Mesenchymal stem cell (in vitro differentiated cells and primary cell): ENCODE measurements at regions not wholly inside any gene's neighbourhood (a gene's known extent, or its start where the extent isn't known, plus 50 kb on each side); places are given as distances from the start of the nearest gene placed in this dataset.

Experiments
- DNase-seq: peaks from one replicate; pipeline ENCODE4 v3.0.0-alpha.2; 2013
- H2AFZ ChIP-seq: one replicate; pipeline ENCODE4 v1.6.1; 2013; ENCODE audit warnings: low read depth, mild to moderate bottlenecking, control low read depth, inconsistent platforms, low read length, moderate library complexity
- H2AK5ac ChIP-seq: 2 replicates; pipeline ENCODE4 v1.6.1; 2013; ENCODE audit warnings: low read length, moderate library complexity, mild to moderate bottlenecking, inconsistent platforms; ENCODE audit not compliant: severe bottlenecking
- H2BK120ac ChIP-seq: one replicate; pipeline ENCODE4 v1.6.1; 2013; ENCODE audit warnings: low read depth, mild to moderate bottlenecking, inconsistent platforms, low read length, moderate library complexity
- H2BK12ac ChIP-seq, 2 experiments: one replicate each; pipeline ENCODE4 v1.6.1; 2013; ENCODE audit warnings: inconsistent platforms in 2 of 2, low read length in 2 of 2, mild to moderate bottlenecking in 2 of 2, moderate library complexity in 2 of 2, control low read depth in 1 of 2
- H2BK15ac ChIP-seq: one replicate; pipeline ENCODE4 v1.6.1; 2013; ENCODE audit warnings: mild to moderate bottlenecking, low read depth, inconsistent platforms; ENCODE audit not compliant: poor library complexity, severe bottlenecking
- H2BK5ac ChIP-seq: 2 replicates; pipeline ENCODE4 v1.6.1; 2013; ENCODE audit warnings: low read depth, mild to moderate bottlenecking, low read length, control low read depth, inconsistent platforms; ENCODE audit not compliant: poor library complexity, severe bottlenecking
- H3K14ac ChIP-seq, 2 experiments: one replicate each; pipeline ENCODE4 v1.6.1; 2013; ENCODE audit warnings: inconsistent platforms in 2 of 2, low read length in 2 of 2, control low read depth in 1 of 2, mild to moderate bottlenecking in 1 of 2, moderate library complexity in 1 of 2
- H3K18ac ChIP-seq, 2 experiments: one replicate each; pipeline ENCODE4 v1.6.1; 2013; ENCODE audit warnings: inconsistent platforms in 2 of 2, low read length in 2 of 2, control low read depth in 1 of 2, low read depth in 1 of 2, mild to moderate bottlenecking in 1 of 2
- H3K23ac ChIP-seq, 2 experiments: one replicate each; pipeline ENCODE4 v1.6.1; 2013; ENCODE audit warnings: inconsistent platforms in 2 of 2, low read length in 2 of 2, mild to moderate bottlenecking in 2 of 2, moderate library complexity in 2 of 2, control low read depth in 1 of 2
- H3K27ac ChIP-seq: 2 replicates; pipeline ENCODE4 v1.5.1; 2013; ENCODE audit warnings: mild to moderate bottlenecking, moderate library complexity, low read length, control low read depth, inconsistent platforms; ENCODE audit not compliant: poor library complexity, severe bottlenecking
- H3K27me3 ChIP-seq, 2 experiments: 2 replicates each; pipeline versions ENCODE4 v1.6.1 to v1.7.0; 2013; ENCODE audit warnings: low read length in 2 of 2, mild to moderate bottlenecking in 2 of 2, moderate library complexity in 2 of 2, control low read depth in 1 of 2, inconsistent platforms in 1 of 2; ENCODE audit not compliant: control insufficient read depth in 1 of 2, insufficient read depth in 1 of 2
- H3K36me3 ChIP-seq, 2 experiments: 2 replicates each; pipeline versions ENCODE4 v1.6.1 to v1.7.0; 2013; ENCODE audit warnings: low read length in 2 of 2, control low read depth in 1 of 2, inconsistent platforms in 1 of 2, low read depth in 1 of 2, mild to moderate bottlenecking in 1 of 2; ENCODE audit not compliant: insufficient read depth in 2 of 2, control insufficient read depth in 1 of 2
- H3K4ac ChIP-seq, 2 experiments: one replicate each; pipeline ENCODE4 v1.6.1; 2013; ENCODE audit warnings: inconsistent platforms in 2 of 2, low read length in 2 of 2, mild to moderate bottlenecking in 2 of 2, moderate library complexity in 2 of 2, control low read depth in 1 of 2, low read depth in 1 of 2
- H3K4me1 ChIP-seq: 2 replicates; pipeline ENCODE4 v1.6.1; 2013; ENCODE audit warnings: low read depth, low read length, control low read depth; ENCODE audit not compliant: control insufficient read depth, insufficient read depth
- H3K4me2 ChIP-seq: 2 replicates; pipeline ENCODE4 v1.6.1; 2013; ENCODE audit warnings: low read length, mild to moderate bottlenecking, inconsistent platforms; ENCODE audit not compliant: poor library complexity, severe bottlenecking
- H3K4me3 ChIP-seq, 2 experiments: 2 replicates each; pipeline versions ENCODE4 v1.5.1 to v1.7.0; 2013; ENCODE audit warnings: low read length in 2 of 2, mild to moderate bottlenecking in 2 of 2, control low read depth in 1 of 2, low read depth in 1 of 2; ENCODE audit not compliant: insufficient read depth in 1 of 2
- H3K79me1 ChIP-seq: replicated peaks from 2 replicates; pipeline ENCODE4 v1.6.1; 2013; ENCODE audit warnings: mild to moderate bottlenecking, control low read depth, low read length, inconsistent platforms; ENCODE audit not compliant: poor library complexity, severe bottlenecking
- H3K9ac ChIP-seq: 2 replicates; pipeline ENCODE4 v1.7.0; 2013; ENCODE audit warnings: mild to moderate bottlenecking, low read length, moderate library complexity
- H3K9me3 ChIP-seq: 2 replicates; pipeline ENCODE4 v1.7.0; 2013; ENCODE audit warnings: mild to moderate bottlenecking, low read length; ENCODE audit not compliant: control insufficient read depth
- H4K8ac ChIP-seq: one replicate; pipeline ENCODE4 v1.6.1; 2013; ENCODE audit warnings: inconsistent platforms, mild to moderate bottlenecking, low read length, moderate library complexity
- H4K91ac ChIP-seq: one replicate; pipeline ENCODE4 v1.6.1; 2013; ENCODE audit warnings: mild to moderate bottlenecking, low read length, inconsistent platforms
- WGBS: methylation state at CpG from one replicate; pipeline ENCODE4 v1.1.7; 2013; ENCODE audit warnings: mixed read lengths; 5-methylcytosine and 5-hydroxymethylcytosine counted together

DNA sequence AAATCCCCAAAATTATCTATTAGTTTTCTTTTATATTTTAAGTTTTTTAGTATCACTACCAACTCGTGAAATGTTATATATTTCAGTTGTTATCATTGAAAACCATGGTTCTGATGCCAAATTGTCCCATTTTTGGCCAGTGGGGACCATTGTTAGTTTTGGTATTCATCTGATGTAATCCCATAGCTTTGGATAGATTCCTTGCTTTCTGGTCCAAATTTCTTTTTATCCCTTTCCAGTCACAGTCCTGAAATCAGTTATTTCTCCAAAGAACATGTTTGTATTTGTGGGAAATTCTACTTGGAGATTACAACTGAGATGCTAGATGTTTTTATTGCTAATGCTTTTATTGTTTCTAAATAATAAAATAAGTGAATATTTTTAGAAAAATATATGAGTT, 976.8 kb upstream of the CRIM1 start:
- Histone ChIP-seq H2BK120ac (no peak overlapping the region), H2BK12ac (no peak overlapping the region), H3K27me3 (no peaks in the 10 kb centered on the region), H3K4ac (no peak overlapping the region), H4K8ac (no peak overlapping the region), H3K18ac (no peak overlapping the region), H3K27ac (no peak overlapping the region), H4K91ac (no peak overlapping the region), H2BK15ac (no peak overlapping the region), H3K9ac (no peak overlapping the region), H3K4me3 (no peak overlapping the region), H3K79me1 (no peaks in the 10 kb centered on the region), H3K23ac (no peak overlapping the region), H3K14ac (no peak overlapping the region), H2AK5ac (no peak overlapping the region), H3K4me1 (no peaks in the 10 kb centered on the region), H3K9me3 (peaks cover 3% of the 10 kb centered on the region), H3K4me2 (no peak overlapping the region), H3K36me3 (no peaks in the 10 kb centered on the region), H2AFZ (no peak overlapping the region), H2BK5ac (no peak overlapping the region)
- no peak for DNase-seq
- WGBS: no CpG with 5 or more reads among the region's 1 CpG

DNA sequence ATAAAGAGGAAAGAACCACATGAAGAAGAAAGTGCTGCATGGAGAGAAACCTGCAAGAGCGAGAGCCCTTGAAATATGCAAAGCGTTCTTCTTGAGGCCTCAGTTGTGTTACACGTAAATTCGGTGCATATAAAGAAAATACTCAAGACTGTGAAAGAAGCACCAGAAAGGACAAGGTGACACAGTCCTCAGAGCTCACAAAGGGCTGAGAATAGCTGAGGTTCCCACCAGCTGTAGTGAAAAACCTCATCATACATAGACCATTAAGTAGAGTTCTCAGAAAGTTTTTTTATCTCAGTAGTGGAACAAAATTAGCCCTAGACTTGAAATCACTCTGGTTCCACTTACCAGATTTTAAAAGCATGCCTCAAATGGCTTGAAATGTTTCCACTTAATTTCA, 980.7 kb upstream of the CRIM1 start:
- Histone ChIP-seq H2AFZ (no peak overlapping the region), H2BK5ac (no peak overlapping the region), H2BK15ac (no peak overlapping the region), H3K4ac (no peak overlapping the region), H3K14ac (no peak overlapping the region), H3K27me3 (no peaks in the 10 kb centered on the region), H2AK5ac (no peak overlapping the region), H3K9me3 (peaks cover 3% of the 10 kb centered on the region), H3K36me3 (no peaks in the 10 kb centered on the region), H2BK120ac (no peak overlapping the region), H4K8ac (no peak overlapping the region), H3K4me2 (no peak overlapping the region), H3K9ac (no peak overlapping the region), H2BK12ac (no peak overlapping the region), H3K4me3 (no peak overlapping the region), H3K18ac (no peak overlapping the region), H3K79me1 (no peaks in the 10 kb centered on the region), H3K27ac (no peak overlapping the region), H4K91ac (no peak overlapping the region), H3K4me1 (no peaks in the 10 kb centered on the region), H3K23ac (no peak overlapping the region)
- no peak for DNase-seq
- 95% methylated on average over 4 of the region's 4 CpGs for WGBS

GRCh38 chr2:35365859-35366258, 989.7 kb upstream of the CRIM1 start:
- H2BK15ac ChIP-seq: no peak overlapping the region
- H3K9me3 ChIP-seq: no peaks in the 10 kb centered on the region
- H3K27me3 ChIP-seq: no peaks in the 10 kb centered on the region
- H2BK5ac ChIP-seq: no peak overlapping the region
- no peaks in the 10 kb centered on the region for H3K36me3 ChIP-seq
- no peak overlapping the region for H3K27ac ChIP-seq
- no peak overlapping the region for H3K9ac ChIP-seq
- H3K4me3 ChIP-seq: no peak overlapping the region
- no peaks in the 10 kb centered on the region for H3K4me1 ChIP-seq
- H2AK5ac ChIP-seq: no peak overlapping the region
- no peak overlapping the region for H2BK120ac ChIP-seq
- H3K79me1 ChIP-seq: no peaks in the 10 kb centered on the region
- no peak overlapping the region for H3K4me2 ChIP-seq
- H3K23ac ChIP-seq: no peak overlapping the region
- no peak overlapping the region for H2AFZ ChIP-seq
- WGBS: 45% methylated on average over 2 of the region's 2 CpGs
- H4K8ac ChIP-seq: no peak overlapping the region
- no peak overlapping the region for H3K14ac ChIP-seq
- no peak overlapping the region for H4K91ac ChIP-seq
- no peak overlapping the region for H2BK12ac ChIP-seq
- DNase-seq: peak; percentile 9
- no peak overlapping the region for H3K18ac ChIP-seq
- H3K4ac ChIP-seq: no peak overlapping the region

GRCh38 chr2:35356332-35356731, 999.2 kb upstream of the CRIM1 start:
- no peak overlapping the region for H2BK120ac ChIP-seq
- no peak overlapping the region for H4K91ac ChIP-seq
- no peak overlapping the region for H3K23ac ChIP-seq

More at GRCh38 chr2:35356332-35356731, 999.2 kb upstream of the CRIM1 start:
- Histone ChIP-seq H2BK12ac (no peak overlapping the region), H4K8ac (no peak overlapping the region), H2AFZ (no peak overlapping the region), H3K4ac (no peak overlapping the region), H3K27me3 (no peaks in the 10 kb centered on the region), H2BK5ac (no peak overlapping the region), H3K4me3 (no peak overlapping the region), H3K4me2 (no peak overlapping the region), H3K9ac (no peak overlapping the region), H3K27ac (no peak overlapping the region), H3K79me1 (no peaks in the 10 kb centered on the region), H3K18ac (no peak overlapping the region), H3K14ac (no peak overlapping the region), H3K36me3 (no peaks in the 10 kb centered on the region), H2AK5ac (no peak overlapping the region), H3K4me1 (no peaks in the 10 kb centered on the region), H2BK15ac (no peak overlapping the region), H3K9me3 (no peaks in the 10 kb centered on the region)
- DNase-seq: no peak
- WGBS: 74% methylated on average over 4 of the region's 4 CpGs
